Prostate gland (tissue), 2 donors: ENCODE measurements at regions not wholly inside any gene's neighbourhood (a gene's known extent, or its start where the extent isn't known, plus 50 kb on each side); places are given as distances from the start of the nearest gene placed in this dataset.

Experiments used
- DNase-seq: peaks from one replicate; pipeline ENCODE4 v3.0.0-alpha.2; 2019; ENCODE audit warnings: low spot score
- H3K27ac ChIP-seq, 2 donors: fragments of 200-600 bp; sonication (generic); 2 replicates each; pipeline ENCODE4 v1.5.1; 2017 to 2019
- H3K27me3 ChIP-seq: fragments of 200-600 bp; sonication (generic); replicated peaks from 2 replicates; pipeline ENCODE4 v1.5.1; 2019; ENCODE audit not compliant: insufficient read depth
- H3K36me3 ChIP-seq, 2 donors: fragments of 200-600 bp; sonication (generic); 1 replicate in 1 of 2; 2 replicates in 1 of 2; pipeline versions ENCODE4 v1.5.1 to v1.8.1; 2017 to 2019
- H3K4me1 ChIP-seq: fragments of 200-600 bp; sonication (generic); replicated peaks from 2 replicates; pipeline ENCODE4 v1.5.1; 2019
- H3K4me3 ChIP-seq, 2 donors: fragments of 200-600 bp; sonication (generic); 2 replicates each; pipeline ENCODE4 v1.5.1; 2017 to 2019
- H3K9me3 ChIP-seq: fragments of 200-600 bp; sonication (generic); 2 replicates; pipeline ENCODE4 v1.5.1; 2017
- CTCF ChIP-seq, 4 experiments: fragments of 200-600 bp in 2 of 4; fragments of 450-650 bp in 2 of 4; sonication (generic) in 2 of 4; IDR thresholded peaks; 1 replicate in 3 of 4; 2 replicates in 1 of 4; pipeline ENCODE4 v1.5.1; 2016 to 2019; ENCODE audit warnings: antibody characterized with exemption in 4 of 4, mild to moderate bottlenecking in 2 of 4, moderate library complexity in 2 of 4
- POLR2A ChIP-seq: fragments of 450-650 bp; IDR thresholded peaks from one replicate; pipeline ENCODE4 v1.6.1; 2016; ENCODE audit warnings: antibody characterized with exemption, mild to moderate bottlenecking
- POLR2AphosphoS5 ChIP-seq: sonication (generic); formaldehyde crosslinking; IDR thresholded peaks from one replicate; pipeline ENCODE4 v1.6.1; 2017; ENCODE audit warnings: antibody characterized with exemption
- WGBS: methylation state at CpG from one replicate; pipeline ENCODE4 v1.1.5; 2018; 5-methylcytosine and 5-hydroxymethylcytosine counted together
- intact Hi-C: fragments of 100-400 bp; cut with DNase I; formaldehyde crosslinking; loops from one replicate; pipeline ENCODE4 v1.14.2; 2022

GRCh38 chr1:98051065-98051675 lies 130.3 kb upstream of the DPYD start:
- Histone ChIP-seq H3K36me3 (no peaks in the 10 kb centered on the region), H3K27me3 (peaks cover 8% of the 10 kb centered on the region), H3K27ac (no peak overlapping the region), H3K4me1 (no peaks in the 10 kb centered on the region), H3K4me3 (no peak overlapping the region), H3K9me3 (no peaks in the 10 kb centered on the region)
- intact Hi-C loops, result loop anchor here (10.0 kb wide), 1 partner anchor 1816 kb away; no protein-coding TSS in a partner anchor
- 0% methylated on average over 1 of the region's 1 CpG for WGBS
- TF ChIP-seq POLR2A (no peak), CTCF (IDR thresholded peaks at IDR 0.05) (peak; percentile 34 to 73 (median 53)), POLR2AphosphoS5 (no peak)
- DNase-seq, result peak; percentile 47

DNA sequence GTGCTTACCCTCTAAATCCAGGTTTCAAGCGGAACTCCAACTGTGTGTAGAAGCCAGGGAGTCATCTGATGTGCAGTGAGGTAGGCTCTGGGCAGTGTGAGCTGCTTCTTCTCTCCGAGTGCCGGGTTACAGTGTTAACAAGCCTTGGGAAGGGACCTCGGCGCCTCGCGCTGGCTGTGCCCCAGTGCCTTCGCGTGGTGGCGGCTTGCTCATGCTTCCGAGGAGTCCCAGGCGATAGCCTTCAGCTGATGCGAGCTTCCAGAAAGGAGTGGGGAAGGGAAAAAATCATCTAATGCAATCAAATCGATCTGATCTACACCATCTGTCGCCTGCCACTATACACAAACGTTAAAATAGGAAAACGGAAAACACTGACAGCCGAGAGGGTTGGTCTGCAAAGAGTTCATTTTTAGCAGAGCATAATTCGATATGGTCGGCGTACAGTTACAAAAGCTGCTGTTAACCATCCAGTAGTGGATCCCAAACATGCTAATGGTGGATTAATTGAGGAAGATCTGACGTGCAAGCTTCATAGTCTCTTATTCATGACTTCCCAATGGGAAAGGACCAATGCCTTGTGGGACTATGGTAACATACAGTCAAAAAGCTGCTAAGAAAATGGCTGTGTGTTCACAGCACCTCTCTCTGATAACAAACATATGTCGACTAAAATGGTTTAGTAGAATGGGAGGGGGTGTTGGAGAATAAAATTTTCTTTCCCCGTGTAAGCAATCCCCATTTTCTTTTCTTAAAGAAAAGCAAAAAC lies 128.7 kb upstream of the DPYD start:
- intact Hi-C loops, result loop anchor here (10.0 kb wide), 1 partner anchor 1815 kb away; no protein-coding TSS in a partner anchor
- no peak overlapping the region for H3K27ac ChIP-seq
- H3K36me3 ChIP-seq, result no peaks in the 10 kb centered on the region
- TF ChIP-seq POLR2A (no peak), POLR2AphosphoS5 (no peak), CTCF (IDR thresholded peaks at IDR 0.05) (no peak)
- H3K27me3 ChIP-seq, result peaks cover 20% of the 10 kb centered on the region
- H3K4me3 ChIP-seq, result no peak overlapping the region
- DNase-seq, result no peak
- H3K9me3 ChIP-seq, result no peaks in the 10 kb centered on the region
- 10% methylated on average over 24 of the region's 24 CpGs for WGBS
- H3K4me1 ChIP-seq, result peaks cover 2% of the 10 kb centered on the region

DNA sequence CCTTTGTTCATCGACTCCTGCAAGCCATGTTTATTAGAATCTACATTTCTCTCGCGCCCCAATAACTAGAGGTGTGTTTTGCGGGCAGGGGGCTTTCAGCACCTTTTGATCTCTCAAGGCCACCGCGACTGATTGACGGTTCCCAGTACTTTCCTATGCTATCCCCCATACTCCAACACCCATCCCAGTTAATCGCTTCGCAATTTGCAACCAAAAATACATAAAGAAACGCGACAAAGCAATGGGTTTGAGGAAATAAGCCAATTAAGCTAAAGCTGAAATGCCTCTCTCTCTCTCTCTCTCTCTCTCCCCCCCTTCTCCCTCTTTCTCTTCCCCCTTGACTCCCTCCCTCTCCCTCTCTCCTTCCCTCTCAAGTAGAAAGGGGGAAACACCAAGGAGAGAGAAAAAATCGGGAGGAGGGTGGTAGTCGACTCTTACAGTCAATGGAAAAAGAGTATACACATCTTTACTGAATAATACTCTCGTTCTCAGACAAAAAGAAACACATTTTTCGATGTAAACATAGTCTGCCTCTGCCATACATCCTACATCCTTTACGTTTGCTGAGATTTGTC lies 128.0 kb upstream of the DPYD start:
- no peaks in the 10 kb centered on the region for H3K36me3 ChIP-seq
- H3K4me3 ChIP-seq, result no peak overlapping the region
- intact Hi-C loops, result no loop called here
- H3K27ac ChIP-seq, result no peak overlapping the region
- DNase-seq, result no peak
- WGBS, result 5% methylated on average over 16 of the region's 16 CpGs
- no peak for TF ChIP-seq POLR2A
- TF ChIP-seq CTCF (IDR thresholded peaks at IDR 0.05), result no peak
- no peak for TF ChIP-seq POLR2AphosphoS5
- peaks cover 2% of the 10 kb centered on the region for H3K4me1 ChIP-seq
- peaks cover 25% of the 10 kb centered on the region for H3K27me3 ChIP-seq
- H3K9me3 ChIP-seq, result no peaks in the 10 kb centered on the region

GRCh38 chr1:98048244-98048643 lies 127.4 kb upstream of the DPYD start:
- intact Hi-C loops, result no loop called here
- DNase-seq, result peak; percentile 60
- no peaks in the 10 kb centered on the region for H3K36me3 ChIP-seq
- no peak overlapping the region for H3K4me3 ChIP-seq
- 2% methylated on average over 15 of the region's 15 CpGs for WGBS
- TF ChIP-seq POLR2A, result no peak
- TF ChIP-seq CTCF (IDR thresholded peaks at IDR 0.05), result peak in 1 of 4 experiments; percentile 8
- TF ChIP-seq POLR2AphosphoS5, result peak; percentile 21
- no peak overlapping the region for H3K27ac ChIP-seq
- H3K4me1 ChIP-seq, result peaks cover 2% of the 10 kb centered on the region
- H3K27me3 ChIP-seq, result peaks cover 25% of the 10 kb centered on the region
- no peaks in the 10 kb centered on the region for H3K9me3 ChIP-seq
